DND-41 (cell line): ENCODE measurements at regions not wholly inside any gene's neighbourhood (a gene's known extent, or its start where the extent isn't known, plus 50 kb on each side); places are given as distances from the start of the nearest gene placed in this dataset.

Experiments used
- ATAC-seq: fragments of 200-7000 bp; cut with Tn5 transposase; 3 replicates; pipeline ENCODE4 v1.9.1; 2021; ENCODE audit warnings: low read depth; ENCODE audit not compliant: insufficient read depth
- DNase-seq: peaks from one replicate; pipeline ENCODE4 v3.0.0-alpha.2; 2020
- H2AFZ ChIP-seq: 2 replicates; pipeline ENCODE4 v1.6.0; 2012; ENCODE audit warnings: low read depth, low read length
- H3K27ac ChIP-seq: 2 replicates; pipeline ENCODE4 v1.5.1; 2012; ENCODE audit warnings: low read length, inconsistent platforms
- H3K27me3 ChIP-seq: fragments of 200-600 bp; sonication (generic); 2 replicates; pipeline ENCODE4 v1.6.0; 2012; ENCODE audit warnings: low read length, mild to moderate bottlenecking, inconsistent platforms; ENCODE audit not compliant: insufficient read depth, poor library complexity
- H3K36me3 ChIP-seq: 2 replicates; pipeline ENCODE4 v1.5.1; 2012; ENCODE audit warnings: low read length, inconsistent platforms; ENCODE audit not compliant: insufficient read depth
- H3K4me1 ChIP-seq: 2 replicates; pipeline ENCODE4 v1.5.1; 2012; ENCODE audit warnings: mild to moderate bottlenecking, low read length; ENCODE audit not compliant: insufficient read depth
- H3K4me2 ChIP-seq: 2 replicates; pipeline ENCODE4 v1.6.0; 2012; ENCODE audit warnings: mild to moderate bottlenecking, moderate library complexity, low read length, inconsistent platforms; ENCODE audit not compliant: insufficient read depth
- H3K4me3 ChIP-seq, 2 experiments: fragments of 200-600 bp in 1 of 2; shearing (Covaris generic) in 1 of 2; 2 replicates each; pipeline ENCODE4 v1.5.1; 2012 to 2016; ENCODE audit warnings: inconsistent platforms in 2 of 2, low read length in 2 of 2, mild to moderate bottlenecking in 2 of 2, low read depth in 1 of 2, moderate library complexity in 1 of 2
- H3K79me2 ChIP-seq: 2 replicates; pipeline ENCODE4 v1.6.0; 2012; ENCODE audit warnings: low read length, inconsistent platforms; ENCODE audit not compliant: insufficient read depth
- H3K9ac ChIP-seq: 2 replicates; pipeline ENCODE4 v1.6.0; 2012; ENCODE audit warnings: low read depth, mild to moderate bottlenecking, inconsistent platforms, low read length, moderate library complexity
- H3K9me3 ChIP-seq: 2 replicates; pipeline ENCODE4 v1.5.1; 2012; ENCODE audit warnings: low read length, moderate library complexity, mild to moderate bottlenecking, inconsistent platforms; ENCODE audit not compliant: insufficient read depth, severe bottlenecking
- H4K20me1 ChIP-seq: 2 replicates; pipeline ENCODE4 v1.6.0; 2012; ENCODE audit warnings: low read length; ENCODE audit not compliant: insufficient read depth
- CTCF ChIP-seq: IDR thresholded peaks from 2 replicates; pipeline ENCODE4 v1.5.1; 2012; ENCODE audit warnings: borderline replicate concordance, low read length, moderate library complexity, mild to moderate bottlenecking; ENCODE audit not compliant: poor library complexity, severe bottlenecking; ENCODE audit errors: extremely low read depth
- EZH2 ChIP-seq: IDR thresholded peaks from 3 replicates; pipeline ENCODE4 v1.6.1; 2012; ENCODE audit warnings: borderline replicate concordance, low read depth, mild to moderate bottlenecking, moderate library complexity, low read length, inconsistent platforms; ENCODE audit not compliant: severe bottlenecking

GRCh38 chr22:47630741-47631534 lies 868.5 kb downstream of the TBC1D22A start:
- Histone ChIP-seq H3K27ac (no peak overlapping the region), H3K4me2 (no peak overlapping the region), H3K9ac (no peak overlapping the region)

GRCh38 chr22:47629791-47630655 lies 867.6 kb downstream of the TBC1D22A start:
- Histone ChIP-seq H3K9me3 (no peaks in the 10 kb centered on the region), H3K4me1 (no peaks in the 10 kb centered on the region), H3K36me3 (no peaks in the 10 kb centered on the region), H3K9ac (no peak overlapping the region), H4K20me1 (no peaks in the 10 kb centered on the region), H3K27me3 (no peaks in the 10 kb centered on the region), H3K4me2 (no peak overlapping the region), H3K27ac (no peak overlapping the region), H3K79me2 (no peaks in the 10 kb centered on the region), H3K4me3 (no peak overlapping the region), H2AFZ (no peak overlapping the region)
- DNase-seq (no peak), ATAC-seq (no peak)
- TF ChIP-seq CTCF (no peak), EZH2 (no peak)

More at GRCh38 chr22:47630741-47631534, 868.5 kb downstream of the TBC1D22A start:
- no peaks in the 10 kb centered on the region for H4K20me1 ChIP-seq
- H3K79me2 ChIP-seq = no peaks in the 10 kb centered on the region
- H2AFZ ChIP-seq = no peak overlapping the region
- no peaks in the 10 kb centered on the region for H3K36me3 ChIP-seq
- DNase-seq = no peak
- H3K9me3 ChIP-seq = no peaks in the 10 kb centered on the region
- no peak for ATAC-seq
- H3K27me3 ChIP-seq = no peaks in the 10 kb centered on the region
- H3K4me1 ChIP-seq = no peaks in the 10 kb centered on the region
- H3K4me3 ChIP-seq = no peak overlapping the region
- no peak for TF ChIP-seq CTCF
- no peak for TF ChIP-seq EZH2

DNA sequence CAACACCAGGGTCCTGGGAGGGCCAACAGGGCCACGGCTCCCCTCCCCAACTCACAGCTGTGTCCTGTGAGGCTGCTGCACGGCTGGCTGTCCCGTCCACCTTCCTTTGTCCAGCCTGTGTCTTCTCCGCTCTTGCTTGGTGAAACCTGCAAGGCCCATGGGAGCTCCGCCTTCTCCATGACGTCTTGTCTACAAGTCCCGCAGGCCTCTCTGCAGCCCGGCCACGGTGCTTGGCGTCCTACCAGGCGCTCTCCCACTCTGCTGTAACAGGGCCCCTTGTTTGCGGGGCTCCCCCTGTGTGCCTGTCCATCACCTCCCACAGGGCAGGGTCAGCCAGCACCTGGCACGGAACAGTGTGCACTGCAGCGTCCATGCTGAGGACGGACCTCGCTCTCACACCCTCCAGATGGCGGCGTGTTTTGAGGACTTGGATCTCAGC lies 866.8 kb downstream of the TBC1D22A start:
- Histone ChIP-seq H3K27me3 (no peaks in the 10 kb centered on the region), H3K79me2 (no peaks in the 10 kb centered on the region), H3K4me1 (no peaks in the 10 kb centered on the region), H3K4me3 (no peak overlapping the region), H3K9me3 (no peaks in the 10 kb centered on the region), H3K9ac (no peak overlapping the region), H3K4me2 (no peak overlapping the region), H2AFZ (no peak overlapping the region), H3K36me3 (no peaks in the 10 kb centered on the region), H4K20me1 (no peaks in the 10 kb centered on the region), H3K27ac (no peak overlapping the region)
- DNase-seq (no peak), ATAC-seq (no peak)
- no peak for TF ChIP-seq EZH2
- no peak for TF ChIP-seq CTCF
